WTC11 (cell line): ENCODE measurements at regions not wholly inside any gene's neighbourhood (a gene's known extent, or its start where the extent isn't known, plus 50 kb on each side); places are given as distances from the start of the nearest gene placed in this dataset.

Experiments
- FOXP1 ChIP-seq: sonication (generic); formaldehyde crosslinking; IDR thresholded peaks from 2 replicates; pipeline ENCODE4 v1.8.0; 2022; ENCODE audit warnings: missing genetic modification reagents, mild to moderate bottlenecking, moderate library complexity, borderline replicate concordance
- ZBTB21 ChIP-seq: sonication (generic); formaldehyde crosslinking; IDR thresholded peaks from 2 replicates; pipeline ENCODE4 v1.8.1; 2023; ENCODE audit warnings: mild to moderate bottlenecking, missing genetic modification reagents, borderline replicate concordance
- ZNF263 ChIP-seq: sonication (generic); formaldehyde crosslinking; IDR thresholded peaks from 2 replicates; pipeline ENCODE4 v1.8.1; 2022; ENCODE audit warnings: low read depth, mild to moderate bottlenecking, moderate library complexity, missing genetic modification reagents
- TF ChIP-seq, protein P1 (sequence below): fragments of 200-600 bp; IDR thresholded peaks from 2 replicates; pipeline ENCODE4 v1.8.0; 2022; ENCODE audit warnings: antibody characterized with exemption
- TF ChIP-seq, protein P2 (sequence below): sonication (generic); formaldehyde crosslinking; IDR thresholded peaks from 2 replicates; pipeline ENCODE4 v1.8.1; 2023; ENCODE audit warnings: mild to moderate bottlenecking, missing genetic modification reagents
- TF ChIP-seq, protein P3 (sequence below): sonication (generic); formaldehyde crosslinking; IDR thresholded peaks from 2 replicates; pipeline ENCODE4 v1.8.1; 2023; ENCODE audit warnings: mild to moderate bottlenecking, missing genetic modification reagents, moderate library complexity

DNA sequence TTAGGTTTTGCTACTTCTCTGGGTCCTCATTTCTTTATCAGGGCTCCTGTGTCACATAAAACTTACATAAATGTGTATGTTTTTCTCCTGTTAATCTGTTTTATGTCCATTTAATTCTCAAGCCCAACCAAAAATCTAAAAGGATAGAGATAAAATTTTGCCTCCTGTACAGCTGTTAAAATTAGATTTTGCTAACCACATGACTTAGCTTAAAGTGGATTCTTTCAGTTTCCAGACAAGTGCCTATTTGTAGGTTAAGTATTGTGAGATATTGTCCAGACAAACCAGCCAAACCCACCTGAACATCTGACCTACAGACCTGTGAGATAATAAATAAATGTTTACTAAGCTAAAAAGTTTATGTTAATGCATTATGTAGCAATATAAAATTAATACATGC lies 465.5 kb downstream of the SI start:
- TF ChIP-seq ZBTB21 (CRISPR knock-in tag), result no peak
- TF ChIP-seq, protein P1, sequence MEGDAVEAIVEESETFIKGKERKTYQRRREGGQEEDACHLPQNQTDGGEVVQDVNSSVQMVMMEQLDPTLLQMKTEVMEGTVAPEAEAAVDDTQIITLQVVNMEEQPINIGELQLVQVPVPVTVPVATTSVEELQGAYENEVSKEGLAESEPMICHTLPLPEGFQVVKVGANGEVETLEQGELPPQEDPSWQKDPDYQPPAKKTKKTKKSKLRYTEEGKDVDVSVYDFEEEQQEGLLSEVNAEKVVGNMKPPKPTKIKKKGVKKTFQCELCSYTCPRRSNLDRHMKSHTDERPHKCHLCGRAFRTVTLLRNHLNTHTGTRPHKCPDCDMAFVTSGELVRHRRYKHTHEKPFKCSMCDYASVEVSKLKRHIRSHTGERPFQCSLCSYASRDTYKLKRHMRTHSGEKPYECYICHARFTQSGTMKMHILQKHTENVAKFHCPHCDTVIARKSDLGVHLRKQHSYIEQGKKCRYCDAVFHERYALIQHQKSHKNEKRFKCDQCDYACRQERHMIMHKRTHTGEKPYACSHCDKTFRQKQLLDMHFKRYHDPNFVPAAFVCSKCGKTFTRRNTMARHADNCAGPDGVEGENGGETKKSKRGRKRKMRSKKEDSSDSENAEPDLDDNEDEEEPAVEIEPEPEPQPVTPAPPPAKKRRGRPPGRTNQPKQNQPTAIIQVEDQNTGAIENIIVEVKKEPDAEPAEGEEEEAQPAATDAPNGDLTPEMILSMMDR, result no peak
- TF ChIP-seq ZNF263 (CRISPR knock-in tag), result no peak
- TF ChIP-seq FOXP1 (CRISPR knock-in tag), result no peak
- TF ChIP-seq, protein P2, sequence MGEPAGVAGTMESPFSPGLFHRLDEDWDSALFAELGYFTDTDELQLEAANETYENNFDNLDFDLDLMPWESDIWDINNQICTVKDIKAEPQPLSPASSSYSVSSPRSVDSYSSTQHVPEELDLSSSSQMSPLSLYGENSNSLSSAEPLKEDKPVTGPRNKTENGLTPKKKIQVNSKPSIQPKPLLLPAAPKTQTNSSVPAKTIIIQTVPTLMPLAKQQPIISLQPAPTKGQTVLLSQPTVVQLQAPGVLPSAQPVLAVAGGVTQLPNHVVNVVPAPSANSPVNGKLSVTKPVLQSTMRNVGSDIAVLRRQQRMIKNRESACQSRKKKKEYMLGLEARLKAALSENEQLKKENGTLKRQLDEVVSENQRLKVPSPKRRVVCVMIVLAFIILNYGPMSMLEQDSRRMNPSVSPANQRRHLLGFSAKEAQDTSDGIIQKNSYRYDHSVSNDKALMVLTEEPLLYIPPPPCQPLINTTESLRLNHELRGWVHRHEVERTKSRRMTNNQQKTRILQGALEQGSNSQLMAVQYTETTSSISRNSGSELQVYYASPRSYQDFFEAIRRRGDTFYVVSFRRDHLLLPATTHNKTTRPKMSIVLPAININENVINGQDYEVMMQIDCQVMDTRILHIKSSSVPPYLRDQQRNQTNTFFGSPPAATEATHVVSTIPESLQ (CRISPR knock-in tag), result no peak
- TF ChIP-seq, protein P3, sequence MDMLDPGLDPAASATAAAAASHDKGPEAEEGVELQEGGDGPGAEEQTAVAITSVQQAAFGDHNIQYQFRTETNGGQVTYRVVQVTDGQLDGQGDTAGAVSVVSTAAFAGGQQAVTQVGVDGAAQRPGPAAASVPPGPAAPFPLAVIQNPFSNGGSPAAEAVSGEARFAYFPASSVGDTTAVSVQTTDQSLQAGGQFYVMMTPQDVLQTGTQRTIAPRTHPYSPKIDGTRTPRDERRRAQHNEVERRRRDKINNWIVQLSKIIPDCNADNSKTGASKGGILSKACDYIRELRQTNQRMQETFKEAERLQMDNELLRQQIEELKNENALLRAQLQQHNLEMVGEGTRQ (CRISPR knock-in tag), result no peak
